Fibroblast of villous mesenchyme (primary cell): ENCODE measurements at regions not wholly inside any gene's neighbourhood (a gene's known extent, or its start where the extent isn't known, plus 50 kb on each side); places are given as distances from the start of the nearest gene placed in this dataset.

Experiments used
- DNase-seq: peaks from one replicate; pipeline ENCODE4 v3.0.0-alpha.2; 2010; ENCODE audit warnings: low read depth
- H3K4me3 ChIP-seq: 2 replicates; pipeline ENCODE4 v1.5.1; 2011; ENCODE audit warnings: low read depth, mild to moderate bottlenecking, low read length
- TF ChIP-seq, protein P1 (sequence below): IDR thresholded peaks from 2 replicates; pipeline ENCODE4 v1.5.1; 2012; ENCODE audit warnings: low read depth, mild to moderate bottlenecking, low read length; ENCODE audit not compliant: insufficient read depth

DNA sequence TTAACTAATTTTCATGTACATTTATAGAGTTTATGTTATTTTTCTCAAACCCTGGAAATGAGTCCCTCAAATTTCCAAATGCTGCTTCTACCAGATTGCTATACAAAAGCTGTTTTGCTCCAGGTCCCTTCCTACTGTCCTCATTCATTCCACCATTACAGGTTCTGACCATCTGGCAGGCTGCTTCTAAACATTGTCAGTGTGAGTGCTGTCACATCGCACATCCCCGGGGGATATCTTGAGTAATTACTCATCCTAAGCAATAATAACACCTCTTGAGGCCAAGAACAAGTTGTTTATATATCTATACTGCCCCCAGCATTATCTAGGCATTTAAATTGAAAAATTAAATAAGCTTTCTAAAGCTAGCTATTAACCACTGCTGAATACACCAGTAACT lies 1675.3 kb upstream of the CDH6 start:
- TF ChIP-seq, protein P1, sequence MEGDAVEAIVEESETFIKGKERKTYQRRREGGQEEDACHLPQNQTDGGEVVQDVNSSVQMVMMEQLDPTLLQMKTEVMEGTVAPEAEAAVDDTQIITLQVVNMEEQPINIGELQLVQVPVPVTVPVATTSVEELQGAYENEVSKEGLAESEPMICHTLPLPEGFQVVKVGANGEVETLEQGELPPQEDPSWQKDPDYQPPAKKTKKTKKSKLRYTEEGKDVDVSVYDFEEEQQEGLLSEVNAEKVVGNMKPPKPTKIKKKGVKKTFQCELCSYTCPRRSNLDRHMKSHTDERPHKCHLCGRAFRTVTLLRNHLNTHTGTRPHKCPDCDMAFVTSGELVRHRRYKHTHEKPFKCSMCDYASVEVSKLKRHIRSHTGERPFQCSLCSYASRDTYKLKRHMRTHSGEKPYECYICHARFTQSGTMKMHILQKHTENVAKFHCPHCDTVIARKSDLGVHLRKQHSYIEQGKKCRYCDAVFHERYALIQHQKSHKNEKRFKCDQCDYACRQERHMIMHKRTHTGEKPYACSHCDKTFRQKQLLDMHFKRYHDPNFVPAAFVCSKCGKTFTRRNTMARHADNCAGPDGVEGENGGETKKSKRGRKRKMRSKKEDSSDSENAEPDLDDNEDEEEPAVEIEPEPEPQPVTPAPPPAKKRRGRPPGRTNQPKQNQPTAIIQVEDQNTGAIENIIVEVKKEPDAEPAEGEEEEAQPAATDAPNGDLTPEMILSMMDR, result no peak
- DNase-seq, result no peak

DNA sequence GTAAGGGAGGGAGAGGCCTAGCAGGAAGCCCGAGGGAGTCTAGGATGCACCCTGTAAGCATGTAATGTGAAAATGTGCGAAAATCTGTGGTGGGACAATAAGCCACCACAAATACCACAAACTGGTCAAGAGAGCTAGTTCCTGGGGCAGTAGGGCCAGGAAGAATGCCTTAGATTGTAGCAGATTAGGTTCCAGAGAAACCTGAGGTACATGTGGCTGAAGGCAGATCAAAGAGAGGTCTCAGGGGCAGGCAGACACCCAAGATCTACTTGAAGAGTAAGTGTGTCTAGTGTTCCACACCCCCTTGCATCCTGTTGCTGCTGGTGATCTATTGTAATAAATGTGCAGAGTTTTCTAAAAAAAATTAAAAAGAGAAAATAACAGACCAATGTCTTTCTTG lies 1677.3 kb upstream of the CDH6 start:
- DNase-seq, result no peak
- H3K4me3 ChIP-seq, result no peak overlapping the region
- TF ChIP-seq, protein P1, result no peak

More for the DNA sequence above, 1675.3 kb upstream of the CDH6 start:
- H3K4me3 ChIP-seq, result no peak overlapping the region

DNA sequence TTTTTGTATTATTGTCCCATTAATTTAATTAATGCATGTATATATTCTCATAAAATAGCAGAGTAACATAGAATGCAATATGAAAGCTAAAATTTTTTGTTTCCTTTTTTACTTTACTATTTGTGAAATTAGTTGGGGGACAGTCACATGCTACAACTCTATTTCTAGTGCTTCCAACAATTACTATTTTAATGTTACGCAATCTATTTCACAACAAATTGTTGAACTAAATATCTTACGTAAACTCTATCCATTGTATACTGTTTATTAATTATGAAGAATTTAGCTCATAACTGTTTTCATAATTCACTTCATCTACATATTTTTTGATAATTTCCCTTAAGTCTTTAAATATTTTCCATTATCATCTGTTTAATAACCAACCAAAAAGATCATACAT lies 1685.4 kb upstream of the CDH6 start:
- TF ChIP-seq, protein P1, result no peak
- H3K4me3 ChIP-seq, result no peak overlapping the region
- no peak for DNase-seq

DNA sequence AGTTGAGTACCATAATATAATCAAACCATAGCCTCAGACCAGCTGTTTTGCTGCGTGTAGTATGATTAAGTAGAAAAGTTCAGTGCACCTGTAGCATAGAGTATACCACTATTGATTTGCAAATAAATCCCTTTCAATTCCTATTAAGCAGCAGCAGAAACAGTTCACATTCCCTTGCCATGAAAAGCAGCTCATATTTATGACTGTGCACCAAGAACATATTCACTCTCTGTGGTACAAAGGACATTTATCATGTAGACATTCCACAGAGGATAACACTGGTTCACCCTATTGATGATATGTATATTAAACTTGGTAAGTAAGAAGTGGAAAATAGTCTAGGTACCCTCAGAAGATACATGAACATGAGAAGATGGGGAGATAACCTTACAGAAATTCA lies 1689.1 kb upstream of the CDH6 start:
- TF ChIP-seq, protein P1, result no peak
- no peak for DNase-seq
- no peak overlapping the region for H3K4me3 ChIP-seq

DNA sequence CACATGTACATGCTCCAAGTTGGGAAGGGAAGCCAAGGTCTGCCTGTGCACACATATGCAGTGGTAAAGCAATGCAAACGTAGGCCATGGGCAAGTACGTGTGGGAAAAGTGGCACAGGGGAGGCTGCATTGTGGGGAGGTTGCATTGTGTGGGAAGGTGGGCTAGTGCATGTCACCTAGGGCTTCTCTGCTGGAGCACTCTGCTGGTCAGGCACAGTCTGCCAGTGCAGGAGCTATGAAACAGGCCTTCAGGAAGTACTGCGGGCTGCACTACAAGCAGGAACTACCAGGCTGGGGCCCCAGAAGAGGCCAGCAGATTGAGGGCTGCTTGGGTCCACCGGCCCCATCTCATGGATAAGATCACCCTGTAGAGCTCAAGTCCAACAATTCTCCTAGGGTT lies 1694.6 kb upstream of the CDH6 start:
- H3K4me3 ChIP-seq, result no peak overlapping the region
- no peak for DNase-seq
- TF ChIP-seq, protein P1, result no peak

DNA sequence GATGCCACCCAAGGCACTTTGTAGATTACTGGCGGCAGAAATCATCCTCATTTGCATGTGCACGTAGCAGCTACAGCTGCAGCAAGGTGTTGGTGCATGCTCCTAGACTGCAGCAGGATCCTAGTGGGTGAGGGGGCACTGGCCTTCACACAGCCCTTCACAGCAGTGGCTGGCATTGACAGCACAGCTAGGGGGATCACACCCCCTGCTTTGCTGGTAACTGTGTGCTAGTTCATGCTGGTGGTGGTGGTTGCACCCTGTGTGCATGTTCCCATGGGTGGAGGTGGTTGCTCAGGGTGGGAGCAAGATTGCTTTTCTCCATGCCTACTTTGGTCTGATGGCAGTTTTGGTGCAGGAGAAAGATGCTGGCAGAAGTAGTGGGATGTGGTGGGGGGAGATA lies 1695.1 kb upstream of the CDH6 start:
- no peak for DNase-seq
- TF ChIP-seq, protein P1, result no peak

GRCh38 chr5:29485333-29485732 lies 1708.2 kb upstream of the CDH6 start:
- no peak for DNase-seq
- TF ChIP-seq, protein P1, result no peak
- H3K4me3 ChIP-seq, result no peak overlapping the region

More for the DNA sequence above, 1695.1 kb upstream of the CDH6 start:
- no peak overlapping the region for H3K4me3 ChIP-seq
